ENCODE measurements at regions not wholly inside any gene's neighbourhood (a gene's known extent, or its start where the extent isn't known, plus 50 kb on each side); places are given as distances from the start of the nearest gene placed in this dataset.
"Not testable (repeated sequence)": the region's sequence is repeated elsewhere in the genome, so short reads cannot be mapped to it uniquely, and the experiment has no call there.

- DNase-seq (ENCODE audit: low read depth), result no peak
Measured at GRCh38 chr16:60792437-60792836, 1243.8 kb downstream of the CDH8 start.

GRCh38 chr16:60788631-60789030 lies 1247.6 kb downstream of the CDH8 start:
- DNase-seq (ENCODE audit: low read depth), result no peak

- no peak for DNase-seq (ENCODE audit: low read depth)
Measured at GRCh38 chr16:60776281-60776680, 1260.0 kb downstream of the CDH8 start.

GRCh38 chr16:60771138-60771537 lies 1265.1 kb downstream of the CDH8 start:
- DNase-seq (ENCODE audit: low read depth), result no peak

- DNase-seq (ENCODE audit: low read depth), result not testable (repeated sequence)
Measured at GRCh38 chr16:60770384-60770783, 1265.9 kb downstream of the CDH8 start.

- DNase-seq (ENCODE audit: low read depth), result no peak
Measured at GRCh38 chr16:60763869-60764268, 1272.4 kb downstream of the CDH8 start.

- DNase-seq (ENCODE audit: low read depth), result no peak
Measured at GRCh38 chr16:60755907-60756306, 1280.3 kb downstream of the CDH8 start.

GRCh38 chr16:60748366-60748765 lies 1287.9 kb downstream of the CDH8 start:
- DNase-seq (ENCODE audit: low read depth), result no peak

GRCh38 chr16:60744198-60744597 lies 1292.0 kb downstream of the CDH8 start:
- no peak for DNase-seq (ENCODE audit: low read depth)

- DNase-seq (ENCODE audit: low read depth), result no peak
Measured at GRCh38 chr16:60741810-60742209, 1294.4 kb downstream of the CDH8 start.

GRCh38 chr16:60739737-60740683 lies 1296.2 kb downstream of the CDH8 start:
- DNase-seq (ENCODE audit: low read depth), result no peak

GRCh38 chr16:60731329-60732050 lies 1304.7 kb downstream of the CDH8 start:
- no peak for DNase-seq (ENCODE audit: low read depth)

- no peak for DNase-seq (ENCODE audit: low read depth)
Measured at GRCh38 chr16:60729051-60729450, 1307.2 kb downstream of the CDH8 start.

GRCh38 chr16:60727851-60728250 lies 1308.4 kb downstream of the CDH8 start:
- no peak for DNase-seq (ENCODE audit: low read depth)

- DNase-seq (ENCODE audit: low read depth), result no peak
Measured at GRCh38 chr16:60720060-60720459, 1316.2 kb downstream of the CDH8 start.

- no peak for DNase-seq (ENCODE audit: low read depth)
Measured at GRCh38 chr16:60717808-60718207, 1318.4 kb downstream of the CDH8 start.

- no peak for DNase-seq (ENCODE audit: low read depth)
Measured at GRCh38 chr16:60712144-60712543, 1324.1 kb downstream of the CDH8 start.

GRCh38 chr16:60704726-60705125 lies 1331.5 kb downstream of the CDH8 start:
- DNase-seq (ENCODE audit: low read depth), result no peak

GRCh38 chr16:60703096-60703495 lies 1333.1 kb downstream of the CDH8 start:
- DNase-seq (ENCODE audit: low read depth), result no peak

- no peak for DNase-seq (ENCODE audit: low read depth)
Measured at GRCh38 chr16:60686824-60687223, 1349.4 kb downstream of the CDH8 start.

- DNase-seq (ENCODE audit: low read depth), result no peak
Measured at GRCh38 chr16:60684002-60684401, 1352.2 kb downstream of the CDH8 start.

- DNase-seq (ENCODE audit: low read depth), result no peak
Measured at GRCh38 chr16:60682219-60682618, 1354.0 kb downstream of the CDH8 start.

- no peak for DNase-seq (ENCODE audit: low read depth)
Measured at GRCh38 chr16:60681043-60681442, 1355.2 kb downstream of the CDH8 start.
